NCI-H2171 (cell line): ENCODE measurements at regions not wholly inside any gene's neighbourhood (a gene's known extent, or its start where the extent isn't known, plus 50 kb on each side); places are given as distances from the start of the nearest gene placed in this dataset.

Experiments
- DNase-seq: peaks from one replicate; lab custom pipeline; 2025; lab: John Stamatoyannopoulos, UW

GRCh38 chr20:50313827-50314677, 123.4 kb downstream of the CEBPB start:
- DNase-seq: no peak

GRCh38 chr20:50314678-50315335, 124.2 kb downstream of the CEBPB start:
- DNase-seq: no peak

DNA sequence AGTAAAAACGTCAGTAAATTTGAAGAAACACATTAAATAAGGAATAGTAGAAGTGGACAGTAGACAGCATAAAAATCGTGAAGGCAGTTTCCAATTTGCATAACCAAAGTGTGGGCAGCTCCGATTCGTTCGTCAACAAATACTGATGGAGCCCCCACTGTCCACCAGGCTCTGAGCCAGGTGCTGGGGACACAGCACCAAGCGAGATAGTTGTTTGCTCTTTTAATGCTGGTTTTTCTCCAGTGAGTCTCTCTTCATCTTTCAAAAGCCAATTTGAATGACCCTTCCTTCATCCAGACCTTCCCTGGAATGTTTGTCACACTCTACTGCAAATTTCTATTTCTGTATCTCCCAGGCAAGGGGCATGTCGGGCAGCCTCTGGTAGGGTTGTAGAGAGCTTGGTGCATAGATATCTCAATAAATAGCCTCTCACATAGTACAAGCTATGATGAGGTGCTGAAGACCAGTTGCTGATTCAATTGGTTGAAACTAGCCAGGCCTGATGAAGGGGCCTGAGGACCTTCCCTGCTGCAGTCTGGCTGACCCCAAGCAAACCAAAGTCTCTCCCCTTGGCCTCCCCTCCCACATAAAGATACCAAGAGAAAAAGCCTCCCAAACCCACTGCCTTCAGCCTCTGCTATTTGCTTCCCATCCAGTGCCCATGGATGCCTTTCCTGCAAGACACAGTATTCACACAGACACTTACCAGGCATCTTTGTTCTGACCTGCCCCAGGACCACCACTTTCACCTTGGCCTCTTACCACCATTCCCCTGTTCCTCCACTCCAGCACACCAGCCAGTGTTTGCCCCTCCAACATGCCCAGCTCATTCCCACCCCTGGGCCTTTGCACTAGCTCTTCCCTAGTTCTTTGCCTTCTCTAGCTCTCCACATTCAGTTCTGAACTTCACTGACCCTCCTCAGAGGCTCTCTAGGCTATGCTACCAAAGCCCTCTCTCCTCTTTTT, 125.2 kb downstream of the CEBPB start:
- no peak for DNase-seq

- DNase-seq: no peak
These were observed 126.5 kb downstream of the CEBPB start for GRCh38 chr20:50317116-50317515.

- peak; percentile 92 for DNase-seq
These were observed 127.0 kb downstream of the CEBPB start for GRCh38 chr20:50317609-50318008.

- no peak for DNase-seq
These were observed 128.1 kb downstream of the CEBPB start for GRCh38 chr20:50318710-50319109.

- DNase-seq: no peak
These were observed 129.6 kb downstream of the CEBPB start for GRCh38 chr20:50320005-50320900.

DNA sequence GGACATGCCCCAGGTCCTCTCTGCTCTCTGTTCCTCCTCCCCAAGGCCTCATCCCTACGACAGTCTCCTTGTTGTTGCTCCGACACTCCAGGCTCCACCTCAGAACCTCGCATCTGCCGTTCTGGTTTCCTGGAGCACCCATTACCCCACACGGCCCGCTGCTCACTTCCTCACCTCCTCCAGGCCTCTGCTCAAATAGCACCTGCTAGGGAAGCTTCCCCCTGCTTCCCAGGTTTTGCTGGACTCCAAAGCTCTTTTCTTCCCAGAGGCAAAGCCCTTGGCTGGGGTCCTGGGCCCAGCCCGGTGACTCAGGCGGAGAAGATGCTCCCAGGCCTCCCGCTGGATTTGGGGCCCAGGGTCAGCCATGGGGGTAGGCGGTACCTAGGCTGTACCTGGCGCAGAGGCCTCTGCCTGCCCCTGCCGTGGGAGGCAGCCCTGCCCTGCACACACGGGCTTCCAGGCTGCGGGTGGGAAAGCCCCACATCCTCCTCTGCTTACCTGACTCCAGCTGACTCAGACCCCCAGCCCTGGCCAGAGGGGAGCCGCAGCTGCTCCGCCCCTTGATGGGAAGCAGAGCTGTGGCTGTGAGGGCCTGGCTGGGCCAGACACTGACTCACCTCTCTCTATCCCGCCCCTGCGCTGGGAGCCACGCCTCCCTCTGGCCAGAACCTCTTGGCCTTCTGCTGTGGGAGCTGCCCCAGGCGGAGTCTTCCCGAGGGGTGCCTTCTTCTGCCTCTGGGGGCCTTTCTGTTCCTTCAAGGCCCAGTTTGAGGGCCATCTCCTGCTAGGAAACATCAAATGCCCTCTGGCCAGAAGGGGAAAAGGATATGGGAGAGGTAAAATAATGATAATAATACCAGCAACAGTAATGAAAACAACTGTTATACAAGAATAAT, 130.5 kb downstream of the CEBPB start:
- no peak for DNase-seq

DNA sequence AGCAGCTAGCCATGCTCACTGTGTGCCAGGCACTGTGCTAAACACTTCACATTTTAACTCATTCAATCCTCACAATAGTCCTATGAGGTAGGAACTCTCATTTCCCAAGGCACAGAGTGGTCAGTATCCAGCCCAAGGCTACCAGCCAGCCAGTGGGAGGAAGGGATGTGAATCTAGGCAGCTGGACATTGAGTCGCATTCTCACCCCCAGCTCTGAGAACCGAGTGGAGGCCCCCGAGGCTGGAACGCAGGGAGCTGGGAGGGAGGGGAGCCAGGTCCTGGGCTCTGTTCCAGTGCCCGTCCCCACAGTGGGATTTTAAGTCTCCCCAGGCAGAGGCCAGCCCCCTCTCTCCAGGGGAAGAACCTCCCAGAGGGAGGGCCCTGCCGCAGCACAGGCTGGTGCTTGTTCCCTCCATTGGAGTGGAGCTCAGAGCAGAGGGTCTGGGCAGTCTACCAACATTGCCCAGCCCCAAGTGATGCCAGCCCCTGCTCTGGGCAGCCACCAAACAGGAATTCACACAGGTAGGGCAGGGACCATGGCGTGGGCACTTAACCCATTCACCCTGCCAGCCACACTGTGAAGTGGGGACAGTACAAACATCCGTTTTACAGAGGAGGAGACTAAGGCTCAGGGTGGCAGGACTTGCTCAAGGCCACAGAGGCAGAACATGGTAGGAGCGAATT, 131.3 kb downstream of the CEBPB start:
- no peak for DNase-seq

DNA sequence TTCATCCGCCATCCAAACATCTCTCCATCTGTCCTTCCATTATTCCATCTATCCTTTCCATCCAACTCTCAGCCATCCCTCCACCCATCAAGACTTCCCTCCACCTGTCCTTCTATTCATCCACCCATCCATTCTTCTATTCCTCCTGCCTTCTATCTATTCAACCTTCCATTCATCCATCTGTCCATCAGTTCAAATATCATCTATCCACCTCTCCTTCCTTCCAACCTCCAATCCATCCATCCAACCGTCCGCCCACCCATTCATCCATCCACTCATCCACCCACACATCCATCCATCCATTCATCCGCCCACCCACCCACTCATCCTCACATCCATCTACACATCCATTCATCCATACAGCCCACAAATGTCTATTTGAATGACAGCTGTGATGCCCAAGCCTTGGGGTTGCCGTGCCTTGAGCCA, 132.1 kb downstream of the CEBPB start:
- no peak for DNase-seq

GRCh38 chr20:50323209-50323608, 132.6 kb downstream of the CEBPB start:
- DNase-seq: no peak

DNA sequence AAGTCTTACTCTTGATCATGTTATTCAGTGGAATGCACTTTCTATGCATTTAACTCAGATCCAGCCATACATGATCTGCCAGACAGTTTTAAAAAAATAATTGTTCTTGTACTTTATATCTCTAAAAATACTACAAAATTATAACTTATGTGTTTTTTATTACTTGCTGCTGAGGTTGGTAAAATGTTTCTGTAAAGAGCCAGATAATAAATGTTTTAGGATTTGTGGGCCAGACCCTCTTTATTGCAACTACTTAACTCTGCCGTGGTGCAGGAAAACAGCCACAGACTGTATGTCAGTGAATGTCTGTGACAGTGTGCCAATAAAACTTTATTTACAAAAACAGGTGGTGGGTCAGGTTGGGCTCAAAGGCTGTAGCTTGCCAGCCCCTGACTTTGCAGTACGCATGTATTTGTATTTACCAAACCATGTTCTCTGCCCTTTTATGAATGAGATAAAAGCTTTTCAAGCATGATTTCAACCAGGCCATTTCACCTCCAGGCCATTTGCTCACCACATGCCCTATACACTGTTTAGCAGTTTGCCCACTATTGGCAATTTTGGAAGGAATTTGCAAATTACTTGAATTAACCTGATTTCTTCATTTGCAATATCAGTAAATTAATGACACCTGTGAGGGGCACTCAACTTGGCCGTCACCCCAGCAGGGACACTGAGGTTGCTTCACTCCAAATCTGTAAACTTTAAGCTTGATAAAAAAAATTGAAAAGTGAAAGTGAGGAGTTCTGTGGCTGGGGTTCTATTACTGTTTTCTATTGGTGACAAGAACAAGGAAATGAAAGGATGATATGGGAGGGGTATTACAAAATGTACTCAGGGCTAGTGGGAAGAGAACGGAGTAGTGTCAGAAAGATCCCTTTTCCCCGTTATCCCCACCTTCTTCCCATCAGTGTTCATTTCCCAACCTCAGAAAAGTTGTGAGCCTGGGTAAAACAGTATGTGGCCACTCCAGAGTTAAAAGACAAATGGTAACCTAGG, 133.4 kb downstream of the CEBPB start:
- DNase-seq: no peak

GRCh38 chr20:50325215-50325614, 134.6 kb downstream of the CEBPB start:
- no peak for DNase-seq

- DNase-seq: no peak
These were observed 135.0 kb downstream of the CEBPB start for GRCh38 chr20:50325651-50326050.

DNA sequence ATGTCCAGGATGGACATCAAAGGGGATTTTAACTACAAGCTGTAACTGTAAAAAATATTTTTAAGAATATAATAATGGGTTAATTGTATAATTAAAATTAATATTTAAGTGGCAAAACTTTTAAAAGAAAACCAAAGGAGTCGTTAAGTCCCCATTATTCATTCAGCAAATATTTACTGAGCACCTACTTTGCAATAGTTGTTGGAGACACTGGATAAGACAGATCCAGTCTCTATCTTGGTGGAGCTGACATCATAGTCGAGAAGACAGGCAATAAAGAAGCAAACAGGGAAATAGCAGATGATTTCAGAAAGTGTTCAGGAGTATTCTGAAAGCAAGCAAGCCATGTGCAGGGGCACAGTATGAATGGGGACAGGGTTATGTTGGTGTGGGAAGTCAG, 137.0 kb downstream of the CEBPB start:
- no peak for DNase-seq

DNA sequence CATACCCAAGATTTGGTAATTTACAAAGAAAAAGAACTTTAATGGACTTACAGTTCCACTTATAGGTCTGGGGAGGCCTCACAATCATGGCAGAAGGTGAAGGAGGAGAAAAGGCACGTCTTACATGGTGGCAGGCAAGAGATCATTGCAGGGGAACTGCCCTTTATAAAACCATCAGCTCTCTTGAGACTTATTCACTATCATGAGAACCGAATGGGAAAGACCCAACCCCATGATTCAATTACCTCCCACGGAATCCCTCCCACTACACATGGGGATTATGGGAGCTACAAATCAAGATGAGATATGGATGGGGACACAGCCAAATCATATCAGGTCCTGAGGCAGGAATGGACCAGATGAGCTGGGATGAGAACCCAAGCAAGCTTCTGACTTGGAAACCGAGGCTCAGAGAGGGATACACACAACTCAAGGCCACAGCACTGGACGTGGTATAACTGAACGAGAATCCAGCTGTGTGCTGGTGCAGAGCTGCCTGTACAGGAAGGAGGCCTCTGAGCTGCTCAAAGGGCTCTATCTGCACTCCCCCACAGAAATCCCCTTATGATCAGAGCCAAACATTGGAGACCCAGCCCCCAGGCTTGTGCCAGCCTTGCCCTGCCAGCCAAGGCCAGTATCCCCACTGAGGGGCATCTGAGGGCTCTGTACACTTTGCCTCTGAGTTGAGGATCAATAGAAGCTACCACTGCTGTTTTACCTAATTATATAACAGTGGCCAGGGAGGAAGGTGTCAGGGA, 137.8 kb downstream of the CEBPB start:
- no peak for DNase-seq
